OCI-LY7 (cell line): ENCODE measurements at regions not wholly inside any gene's neighbourhood (a gene's known extent, or its start where the extent isn't known, plus 50 kb on each side); places are given as distances from the start of the nearest gene placed in this dataset.

ENCODE experiments used
- BruUV-seq: library from RNA; stranded (reverse); fragments of 400-500 nt; replicated peaks from 2 replicates; lab custom pipeline; 2021; lab: Mats Ljungman, UMichigan
- CTCF ChIA-PET: fragments of 300-600 bp; sonication (Branson Sonifier 250); formaldehyde crosslinking; loops from one replicate; lab custom pipeline; 2022; ENCODE audit warnings: antibody characterized with exemption; ENCODE audit not compliant: unreplicated experiment; lab: Charles Lee
- POLR2A ChIA-PET: fragments of 300-600 bp; sonication (Branson Sonifier 250); formaldehyde crosslinking; loops from one replicate; lab custom pipeline; 2022; ENCODE audit warnings: antibody characterized with exemption; lab: Charles Lee
- DNase-seq: peaks from one replicate; pipeline ENCODE4 v3.0.0-alpha.2; 2015; ENCODE audit warnings: low spot score
- H2AFZ ChIP-seq: fragments of 200-600 bp; sonication (generic), shearing (Covaris generic); 2 replicates; pipeline ENCODE4 v1.6.1; 2014; ENCODE audit warnings: mild to moderate bottlenecking, antibody characterized with exemption, low read length, moderate library complexity
- H3K27ac ChIP-seq: fragments of 200-600 bp; sonication (generic); 2 replicates; pipeline ENCODE4 v1.5.1; 2014; ENCODE audit warnings: mixed run types, low read depth, mild to moderate bottlenecking, moderate library complexity, low read length, inconsistent platforms; ENCODE audit not compliant: poor library complexity, severe bottlenecking
- H3K36me3 ChIP-seq: fragments of 200-600 bp; sonication (generic); 2 replicates; pipeline ENCODE4 v1.6.1; 2014; ENCODE audit warnings: mild to moderate bottlenecking, antibody characterized with exemption, low read length, moderate library complexity, mixed read lengths; ENCODE audit not compliant: insufficient read depth
- H3K4me1 ChIP-seq: fragments of 200-600 bp; sonication (generic); 2 replicates; pipeline ENCODE4 v1.5.1; 2014; ENCODE audit warnings: mild to moderate bottlenecking, low read length; ENCODE audit not compliant: insufficient read depth, poor library complexity, severe bottlenecking
- H3K4me2 ChIP-seq: fragments of 200-600 bp; sonication (generic); 2 replicates; pipeline ENCODE4 v1.6.1; 2014; ENCODE audit warnings: mild to moderate bottlenecking, low read length
- H3K4me3 ChIP-seq: fragments of 200-600 bp; sonication (generic); 2 replicates; pipeline ENCODE4 v1.5.1; 2014; ENCODE audit warnings: mild to moderate bottlenecking, low read depth, low read length; ENCODE audit not compliant: poor library complexity, severe bottlenecking
- H3K79me2 ChIP-seq: fragments of 200-600 bp; sonication (generic); 2 replicates; pipeline ENCODE4 v1.6.1; 2016; ENCODE audit warnings: low read depth, mild to moderate bottlenecking, low read length, moderate library complexity, mixed read lengths; ENCODE audit not compliant: insufficient read depth
- H3K9me2 ChIP-seq: fragments of 200-600 bp; sonication (generic); 2 replicates; pipeline ENCODE4 v1.6.1; 2016; ENCODE audit warnings: mild to moderate bottlenecking, low read length, mixed read lengths; ENCODE audit not compliant: insufficient read depth
- H3K9me3 ChIP-seq: fragments of 200-600 bp; sonication (generic); 2 replicates; pipeline ENCODE4 v1.6.1; 2014; ENCODE audit warnings: mild to moderate bottlenecking, mixed run types, low read length, mixed read lengths
- H4K20me1 ChIP-seq: fragments of 200-600 bp; sonication (generic); 2 replicates; pipeline ENCODE4 v1.6.1; 2014; ENCODE audit warnings: mild to moderate bottlenecking, antibody characterized with exemption, low read length, moderate library complexity, mixed read lengths; ENCODE audit not compliant: insufficient read depth
- EZH2phosphoT487 ChIP-seq: fragments of 200-600 bp; sonication (generic); IDR thresholded peaks from 2 replicates; pipeline ENCODE4 v1.6.1; 2018; ENCODE audit warnings: low read depth, borderline replicate concordance, mild to moderate bottlenecking, mixed run types, antibody characterized with exemption, low read length, moderate library complexity, mixed read lengths
- intact Hi-C: fragments of 100-400 bp; cut with micrococcal nuclease; formaldehyde crosslinking; loops from one replicate; pipeline ENCODE4 v1.10.0; 2022; ENCODE audit not compliant: unreplicated experiment
- TF ChIP-seq, protein P1 (sequence below): fragments of 200-600 bp; sonication (generic); conservative IDR thresholded peaks from 2 replicates; pipeline ENCODE4 v1.5.1; 2014; ENCODE audit warnings: mild to moderate bottlenecking, antibody characterized with exemption, low read length, moderate library complexity, mixed read lengths

DNA sequence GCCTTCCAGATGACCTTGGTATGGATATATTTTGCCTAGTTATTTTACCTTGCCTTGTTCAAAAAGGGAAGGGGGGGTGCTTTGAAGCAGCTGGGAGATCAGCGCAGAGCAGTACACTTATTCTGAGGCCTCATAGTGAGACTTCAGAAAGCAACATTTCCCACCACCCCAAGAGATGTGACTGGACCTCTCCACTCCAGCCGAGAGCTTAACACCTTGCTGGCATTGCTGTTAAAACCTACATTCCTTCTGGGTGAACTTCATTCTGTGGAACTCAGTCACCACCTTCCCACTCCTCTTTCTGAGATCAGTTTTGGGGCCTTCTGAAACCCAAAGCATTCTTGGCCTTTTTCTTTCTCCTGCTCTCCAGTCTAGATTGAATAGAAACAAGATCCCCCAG lies 148.7 kb downstream of the BARHL2 start:
- H3K36me3 ChIP-seq, result no peaks in the 10 kb centered on the region
- H3K4me3 ChIP-seq, result no peak overlapping the region
- no peak for DNase-seq
- ChIA-PET POLR2A (interaction anchor here (0.7 kb wide), 1 partner anchor 958 kb away, joined by 3 read pairs; no protein-coding TSS in a partner anchor), CTCF (no interaction called here)
- no peaks in the 10 kb centered on the region for H3K9me2 ChIP-seq
- H2AFZ ChIP-seq, result no peak overlapping the region
- TF ChIP-seq, protein P1, sequence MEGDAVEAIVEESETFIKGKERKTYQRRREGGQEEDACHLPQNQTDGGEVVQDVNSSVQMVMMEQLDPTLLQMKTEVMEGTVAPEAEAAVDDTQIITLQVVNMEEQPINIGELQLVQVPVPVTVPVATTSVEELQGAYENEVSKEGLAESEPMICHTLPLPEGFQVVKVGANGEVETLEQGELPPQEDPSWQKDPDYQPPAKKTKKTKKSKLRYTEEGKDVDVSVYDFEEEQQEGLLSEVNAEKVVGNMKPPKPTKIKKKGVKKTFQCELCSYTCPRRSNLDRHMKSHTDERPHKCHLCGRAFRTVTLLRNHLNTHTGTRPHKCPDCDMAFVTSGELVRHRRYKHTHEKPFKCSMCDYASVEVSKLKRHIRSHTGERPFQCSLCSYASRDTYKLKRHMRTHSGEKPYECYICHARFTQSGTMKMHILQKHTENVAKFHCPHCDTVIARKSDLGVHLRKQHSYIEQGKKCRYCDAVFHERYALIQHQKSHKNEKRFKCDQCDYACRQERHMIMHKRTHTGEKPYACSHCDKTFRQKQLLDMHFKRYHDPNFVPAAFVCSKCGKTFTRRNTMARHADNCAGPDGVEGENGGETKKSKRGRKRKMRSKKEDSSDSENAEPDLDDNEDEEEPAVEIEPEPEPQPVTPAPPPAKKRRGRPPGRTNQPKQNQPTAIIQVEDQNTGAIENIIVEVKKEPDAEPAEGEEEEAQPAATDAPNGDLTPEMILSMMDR, result no peak
- TF ChIP-seq EZH2phosphoT487, result no peak
- H3K4me2 ChIP-seq, result no peak overlapping the region
- H3K4me1 ChIP-seq, result no peaks in the 10 kb centered on the region
- no peaks in the 10 kb centered on the region for H3K79me2 ChIP-seq
- H3K27ac ChIP-seq, result no peak overlapping the region
- no peaks in the 10 kb centered on the region for H3K9me3 ChIP-seq
- intact Hi-C loops, result no loop called here
- no peaks in the 10 kb centered on the region for H4K20me1 ChIP-seq
- BruUV-seq, result no TSS peak

DNA sequence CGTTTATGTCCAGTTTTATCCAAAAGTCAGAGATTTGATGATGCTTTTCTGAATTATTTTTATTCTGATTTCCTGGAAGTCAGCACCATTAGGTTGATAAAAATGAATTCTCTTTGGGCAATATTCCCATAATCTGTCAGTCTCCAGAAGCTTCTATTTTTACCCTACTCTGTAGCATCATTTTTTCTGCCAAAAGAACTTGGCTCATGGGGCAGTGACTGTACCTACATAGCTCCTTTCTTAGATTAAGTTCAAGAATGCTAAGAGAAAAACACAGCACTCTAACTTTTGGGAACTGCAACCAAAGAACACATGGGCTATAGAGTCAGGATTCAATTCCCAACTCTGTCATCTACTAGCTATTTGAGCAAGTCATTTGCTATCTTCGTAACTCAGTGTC lies 152.9 kb downstream of the BARHL2 start:
- DNase-seq, result no peak
- no peak for TF ChIP-seq EZH2phosphoT487
- TF ChIP-seq, protein P1, result no peak
- intact Hi-C loops, result no loop called here
- Histone ChIP-seq H3K36me3 (no peaks in the 10 kb centered on the region), H3K4me1 (no peaks in the 10 kb centered on the region), H3K9me2 (no peaks in the 10 kb centered on the region), H3K27ac (no peak overlapping the region), H3K4me3 (no peak overlapping the region), H4K20me1 (no peaks in the 10 kb centered on the region), H3K79me2 (no peaks in the 10 kb centered on the region), H3K4me2 (no peak overlapping the region), H3K9me3 (no peaks in the 10 kb centered on the region), H2AFZ (no peak overlapping the region)
- CTCF ChIA-PET, result no interaction called here
- BruUV-seq, result no TSS peak
- POLR2A ChIA-PET, result no interaction called here

DNA sequence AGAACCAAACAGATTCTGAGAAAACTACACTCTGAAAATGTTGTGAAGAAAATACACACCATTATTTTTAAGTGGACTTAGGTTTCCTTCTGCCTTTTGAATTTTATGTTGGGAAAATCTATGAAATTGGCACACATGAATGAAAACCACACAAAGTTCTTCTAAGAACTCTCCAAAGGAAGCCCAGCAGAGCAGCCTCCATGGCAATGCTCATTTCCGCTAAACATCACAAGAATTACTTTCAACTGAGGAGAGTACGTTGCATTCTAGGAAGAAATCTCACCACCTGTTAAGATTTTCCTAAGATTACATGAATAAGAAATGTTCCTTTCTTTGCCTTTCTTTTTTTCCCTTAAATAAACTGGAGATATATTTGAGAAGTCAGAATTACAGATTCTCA lies 154.2 kb downstream of the BARHL2 start:
- POLR2A ChIA-PET, result no interaction called here
- intact Hi-C loops, result no loop called here
- Histone ChIP-seq H3K4me1 (no peaks in the 10 kb centered on the region), H3K9me2 (no peaks in the 10 kb centered on the region), H3K27ac (no peak overlapping the region), H3K4me2 (no peak overlapping the region), H3K79me2 (no peaks in the 10 kb centered on the region), H3K4me3 (no peak overlapping the region), H2AFZ (no peak overlapping the region), H3K9me3 (no peaks in the 10 kb centered on the region), H3K36me3 (no peaks in the 10 kb centered on the region), H4K20me1 (no peaks in the 10 kb centered on the region)
- no peak for TF ChIP-seq EZH2phosphoT487
- TF ChIP-seq, protein P1, result no peak
- no TSS peak for BruUV-seq
- CTCF ChIA-PET, result no interaction called here
- DNase-seq, result no peak
